Activated CD4-positive, CD25-positive, alpha-beta regulatory T cell treated with anti-CD3 and anti-CD28 coated beads, Interleukin-2, amount 50 U/mL, for 24 hours (primary cell): ENCODE measurements at regions not wholly inside any gene's neighbourhood (a gene's known extent, or its start where the extent isn't known, plus 50 kb on each side); places are given as distances from the start of the nearest gene placed in this dataset.

Experiments
- ATAC-seq, 2 donors: fragments of 150-1000 bp; cut with Tn5 transposase; one replicate each; pipeline ENCODE4 v1.10.0; 2021; ENCODE audit warnings: mild to moderate bottlenecking in 1 of 2, moderate library complexity in 1 of 2

DNA sequence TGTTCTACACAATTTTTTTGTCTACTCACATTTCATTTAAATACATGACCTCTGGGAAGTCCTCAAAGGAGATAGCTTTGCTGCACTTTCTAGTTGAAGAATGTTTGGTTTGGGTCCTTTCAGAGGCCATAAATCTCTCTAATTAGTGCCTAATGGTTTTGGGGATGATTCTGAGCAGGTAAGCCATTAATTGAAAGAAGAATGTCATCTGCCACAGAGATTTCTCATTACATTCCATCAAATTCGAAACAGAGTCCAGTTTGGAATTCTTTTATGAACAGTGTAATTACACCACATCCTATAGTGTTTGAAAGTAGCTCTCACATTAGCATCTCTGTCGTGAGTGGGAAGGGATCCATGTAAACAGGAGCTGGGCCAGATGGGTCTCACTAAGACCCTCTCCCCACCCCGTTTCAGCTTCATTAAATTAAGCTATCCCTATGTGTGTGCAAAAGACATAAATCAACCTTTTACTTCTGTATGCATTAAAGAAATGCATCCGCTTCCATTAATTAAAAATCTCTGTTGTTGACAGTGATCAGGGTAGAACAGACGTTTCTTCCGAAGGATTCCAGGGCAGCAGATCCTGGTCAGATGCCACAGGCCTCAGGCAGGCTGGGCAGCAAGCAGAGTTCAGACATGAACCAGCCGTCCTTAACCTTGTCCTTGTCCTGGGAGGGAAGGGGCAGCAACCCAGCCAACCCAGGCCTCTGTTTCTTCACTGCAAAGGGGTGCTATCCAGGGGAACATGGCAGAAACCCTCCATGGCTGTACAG lies 99.8 kb upstream of the MAP1B start:
- ATAC-seq = no peak

DNA sequence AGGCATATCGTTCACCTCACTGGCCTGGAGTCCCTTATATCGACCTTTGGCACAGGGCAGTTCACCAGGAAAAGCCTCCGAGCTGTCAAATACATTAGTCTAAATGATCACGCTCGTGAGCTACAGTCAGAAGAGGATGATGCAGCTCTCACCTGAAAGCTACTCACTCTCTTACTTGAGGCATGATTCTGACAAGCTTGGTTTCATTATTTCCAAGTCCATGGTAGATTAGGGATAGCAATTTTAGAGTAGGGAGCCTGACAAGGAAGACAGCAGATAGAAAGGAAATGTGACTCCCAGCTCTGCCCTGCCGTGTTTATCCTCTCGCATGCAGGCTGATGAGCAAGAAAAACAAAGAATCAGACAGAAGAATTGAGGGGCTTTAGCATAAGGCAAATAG lies 98.0 kb upstream of the MAP1B start:
- ATAC-seq = no peak

DNA sequence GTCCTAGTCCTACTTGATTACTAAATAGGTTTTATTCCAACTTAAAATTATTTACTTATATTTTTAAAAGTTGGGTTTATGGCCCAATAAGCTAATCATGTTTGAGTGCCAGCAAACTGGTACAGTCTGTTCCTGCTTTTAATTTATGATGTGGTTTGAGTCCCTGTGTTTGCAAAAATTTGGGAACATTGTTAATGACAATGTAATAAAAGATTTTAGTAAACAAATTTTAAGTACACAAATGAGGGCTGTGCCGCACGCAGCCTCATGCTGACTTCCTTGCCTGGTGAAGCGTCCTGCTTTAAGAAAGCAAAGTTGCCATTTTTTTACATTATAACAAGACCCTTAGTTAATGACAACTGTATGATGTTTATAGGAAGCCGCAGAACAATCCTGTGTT lies 96.8 kb upstream of the MAP1B start:
- no peak for ATAC-seq

DNA sequence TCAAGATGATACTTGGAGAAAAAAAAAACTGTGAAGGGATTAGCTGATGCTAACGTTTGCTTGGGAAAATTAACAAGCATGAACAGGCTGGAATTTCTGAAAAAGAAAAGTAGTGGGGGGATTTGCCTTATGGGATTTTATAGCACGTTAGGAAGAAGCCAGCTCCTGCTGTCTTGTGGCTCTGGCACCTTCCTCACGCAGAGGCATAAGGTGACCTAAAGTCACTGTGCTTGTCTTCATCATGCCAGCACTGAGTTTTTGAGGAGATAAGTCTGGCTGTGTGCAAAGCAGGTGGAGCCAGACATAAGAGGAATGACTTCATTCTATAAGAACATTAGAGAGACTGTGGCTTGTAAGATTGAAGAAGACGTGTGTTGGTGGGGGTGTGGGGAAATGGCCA lies 94.4 kb upstream of the MAP1B start:
- no peak for ATAC-seq

DNA sequence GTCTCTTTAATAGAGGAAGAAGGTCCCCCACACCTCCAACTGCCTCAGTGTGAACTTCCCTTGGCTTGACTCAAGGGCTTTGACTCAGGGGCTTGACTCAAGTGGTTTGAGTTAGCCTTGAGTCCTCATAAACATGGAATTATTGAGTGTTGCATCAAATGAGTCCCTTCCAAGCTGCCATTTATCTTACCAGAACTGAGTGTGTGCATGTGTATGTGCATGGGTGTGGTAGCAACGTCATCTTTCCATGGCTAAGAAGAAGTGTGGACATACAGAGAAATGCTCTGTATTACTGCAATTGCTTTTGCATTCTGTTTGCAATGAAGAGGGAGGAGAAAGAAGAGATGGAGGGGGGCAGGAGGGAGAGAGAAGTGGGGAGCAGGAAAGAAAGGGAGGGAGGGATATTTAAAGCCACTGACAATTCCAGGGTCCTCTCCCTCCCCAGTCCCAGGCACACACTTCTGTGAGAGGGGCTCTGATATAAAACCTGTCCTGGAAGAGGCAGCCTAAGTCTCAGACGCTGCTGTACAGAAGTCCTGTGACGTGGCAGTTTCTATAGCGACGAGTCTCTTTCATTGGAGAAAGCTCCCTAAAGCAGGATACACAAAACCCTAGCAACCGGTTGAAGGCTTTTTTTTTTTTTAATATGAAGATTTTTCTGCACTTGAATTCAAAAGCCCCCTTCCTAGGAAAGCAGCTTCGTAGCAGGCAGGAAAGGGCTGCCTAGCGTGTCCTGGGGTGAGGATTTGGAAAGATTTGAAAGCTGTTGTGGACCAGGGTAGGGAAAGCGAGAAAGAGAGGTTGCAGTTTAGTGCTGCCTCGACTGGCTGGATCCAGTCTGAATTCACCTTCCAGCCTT lies 93.3 kb upstream of the MAP1B start:
- ATAC-seq = no peak

DNA sequence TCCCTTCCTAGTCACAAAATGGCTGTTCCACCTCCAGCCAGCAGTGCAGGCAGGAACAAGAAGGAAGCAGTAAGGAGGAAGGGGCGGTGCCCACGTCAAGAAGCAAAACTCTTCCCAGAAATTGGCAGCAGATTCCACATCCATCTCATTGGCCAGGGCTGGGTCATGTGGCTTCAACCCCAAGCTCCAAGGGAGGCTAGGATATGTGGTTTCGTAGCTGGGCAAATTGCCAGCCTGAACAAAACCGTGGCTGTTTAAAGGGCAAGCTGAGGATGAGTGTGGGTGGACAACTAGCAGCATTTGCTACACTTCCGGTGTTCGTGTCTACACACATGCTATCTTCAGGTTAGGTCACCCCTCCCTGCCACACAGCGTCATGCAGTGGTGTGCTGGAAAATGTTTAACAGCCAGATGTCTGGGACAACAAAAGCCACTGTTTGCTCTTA lies 92.1 kb upstream of the MAP1B start:
- peak in 1 of 2 donors; percentile 27 for ATAC-seq

DNA sequence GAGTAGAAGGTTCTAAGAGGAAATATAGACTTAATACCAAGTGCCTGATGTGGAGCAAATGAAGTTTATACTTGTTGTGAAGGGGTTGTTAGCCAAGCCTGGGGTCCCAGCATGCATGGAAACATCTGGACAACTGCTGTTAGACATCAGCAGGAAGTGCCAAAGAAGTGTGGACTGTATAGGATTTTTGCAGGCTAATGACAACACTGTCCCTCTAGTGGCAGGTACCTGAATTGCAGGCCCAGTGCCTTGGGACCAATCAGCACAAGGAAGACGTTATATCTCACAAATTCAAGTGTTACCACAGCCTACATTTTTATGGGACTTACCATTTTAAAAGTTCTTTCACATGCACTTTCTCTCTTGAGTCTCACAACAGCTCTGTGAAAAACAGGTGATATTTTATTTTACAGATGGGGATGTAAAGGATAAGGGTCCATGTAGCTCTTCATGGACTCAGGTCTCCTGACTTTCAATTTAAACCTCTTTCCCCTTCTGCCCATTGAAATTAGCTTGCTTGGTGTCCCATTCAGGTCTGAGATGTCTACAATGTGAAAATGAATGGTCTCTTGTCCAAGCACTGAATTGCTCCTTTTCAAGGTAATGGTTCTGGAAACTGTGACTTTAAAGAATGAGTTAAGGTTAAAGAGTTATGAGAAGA lies 89.0 kb upstream of the MAP1B start:
- ATAC-seq = peak in 1 of 2 donors; percentile 51

DNA sequence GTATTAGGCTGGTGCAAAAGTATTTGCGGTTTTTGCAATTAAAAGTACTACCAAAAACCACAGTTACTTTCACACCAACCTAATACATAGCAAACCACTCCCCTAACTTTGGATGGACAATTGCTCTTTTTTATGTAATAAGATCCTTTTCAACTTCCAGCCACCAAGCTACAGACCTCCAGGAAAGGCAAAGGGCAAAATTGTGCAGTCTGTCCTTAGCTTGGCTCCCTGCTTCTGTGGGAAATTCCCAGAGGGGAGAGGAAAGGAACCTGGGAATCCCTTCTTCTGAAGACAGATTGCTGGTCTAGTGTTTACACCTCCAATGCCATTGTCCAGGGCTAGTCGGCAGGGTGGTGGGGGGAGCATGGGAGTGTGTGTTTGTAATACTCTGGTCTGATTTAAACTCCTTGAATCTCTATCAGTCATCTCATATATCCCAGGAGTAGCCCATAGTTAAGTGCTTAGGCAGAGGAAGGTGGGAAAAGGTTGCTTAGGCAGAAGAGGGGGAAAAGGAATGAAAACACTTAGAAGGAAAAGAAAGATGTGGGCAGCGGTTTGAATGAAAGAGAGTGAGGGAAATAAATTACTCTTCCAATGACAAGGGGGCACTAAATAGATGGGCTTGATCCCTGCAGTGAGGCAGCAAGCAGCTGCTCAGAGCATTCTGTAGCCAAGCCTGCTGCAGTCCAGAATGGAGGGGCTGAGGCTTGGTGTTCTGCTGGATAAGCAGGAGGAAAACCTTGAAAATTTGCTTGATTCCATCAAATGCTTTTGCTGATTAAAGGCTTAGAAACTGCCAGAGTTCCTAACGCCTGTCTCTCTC lies 86.9 kb upstream of the MAP1B start:
- no peak for ATAC-seq

DNA sequence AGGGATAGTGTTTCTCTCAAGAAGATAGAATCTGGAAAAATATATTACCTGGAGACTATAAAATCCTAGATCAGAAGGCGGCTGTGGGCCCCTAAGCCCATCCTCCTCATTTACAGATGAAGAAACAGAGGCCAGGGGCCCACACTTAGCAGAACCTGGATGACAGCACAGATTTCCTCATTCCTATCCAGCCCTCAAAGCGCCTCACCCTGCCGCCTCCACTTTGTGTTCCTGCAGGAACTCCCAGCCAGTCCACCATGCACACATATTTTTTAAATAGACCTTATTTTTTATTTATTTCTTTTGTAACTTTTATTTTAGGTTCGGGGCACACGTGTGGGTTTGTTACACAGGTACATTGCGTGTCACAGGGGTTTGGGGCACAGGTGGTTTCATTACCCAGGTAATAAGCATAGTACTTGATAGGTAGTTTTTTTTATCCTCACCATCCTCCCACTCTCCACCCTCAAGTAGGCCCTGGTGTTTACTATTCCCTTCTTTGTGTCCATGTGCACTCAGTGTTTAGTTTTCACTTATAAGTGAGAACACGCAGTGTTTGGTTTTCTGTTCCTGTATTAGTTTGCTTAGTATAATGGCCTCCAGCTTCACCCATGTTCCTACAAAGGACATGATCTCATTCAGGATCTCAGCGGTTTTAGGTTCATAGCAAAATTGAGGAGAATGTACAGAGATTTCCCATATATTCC lies 85.5 kb upstream of the MAP1B start:
- no peak for ATAC-seq

DNA sequence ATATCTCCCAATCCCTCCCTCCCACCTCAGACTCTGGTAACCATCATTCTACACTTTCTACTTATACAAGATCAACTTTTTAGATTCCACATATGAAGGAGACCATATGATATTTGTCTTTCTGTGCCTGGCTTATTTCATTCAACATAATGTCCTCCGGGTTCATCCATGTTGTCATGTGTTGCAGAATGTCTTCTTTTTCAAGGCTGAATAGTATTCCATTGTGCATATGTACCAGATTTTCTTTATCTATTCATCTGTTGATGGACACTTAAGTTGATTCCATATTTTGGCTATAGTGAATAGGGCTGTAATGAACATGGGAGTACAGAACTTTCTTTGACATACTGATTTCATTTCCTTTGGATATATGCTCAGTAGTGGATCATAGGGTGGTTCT lies 78.9 kb upstream of the MAP1B start:
- ATAC-seq = no peak

DNA sequence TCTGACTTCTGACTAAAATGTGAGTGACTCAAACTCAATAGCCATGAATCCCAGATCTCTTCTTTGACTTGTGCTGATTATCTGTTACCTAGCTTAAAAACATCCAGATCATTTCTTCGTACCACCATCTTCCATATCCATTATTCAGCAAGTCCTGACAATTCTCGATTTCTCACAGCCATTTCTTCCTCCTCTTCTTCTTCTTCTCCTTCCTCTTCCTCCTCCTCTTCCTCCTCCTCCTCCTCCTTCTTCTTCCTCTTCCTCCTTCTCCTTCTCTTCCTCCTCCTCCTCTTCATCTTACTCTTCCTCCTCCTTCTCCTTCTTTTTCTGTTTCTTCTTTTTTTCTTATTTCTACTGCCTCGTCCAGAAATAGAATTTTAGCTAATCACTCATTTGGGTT lies 77.0 kb upstream of the MAP1B start:
- no peak for ATAC-seq

DNA sequence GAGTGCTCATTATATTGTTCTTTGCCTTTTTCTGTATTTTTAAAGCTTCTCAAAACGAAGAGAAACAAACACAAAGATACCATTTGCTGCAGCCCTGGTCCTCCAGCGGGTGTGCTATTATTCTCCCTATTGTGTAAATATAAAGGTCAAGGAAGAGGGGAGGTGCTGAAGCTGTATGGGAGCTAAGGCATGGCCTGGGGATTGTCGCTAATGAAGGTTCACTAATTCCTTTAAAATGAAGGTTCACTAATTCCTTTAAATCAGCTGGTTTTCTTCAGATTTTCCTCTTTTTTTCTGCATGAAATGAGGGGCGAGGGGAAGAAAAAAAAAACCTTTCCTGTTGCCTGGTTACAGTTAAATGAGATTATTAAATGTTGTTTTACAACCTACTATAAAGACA lies 74.5 kb upstream of the MAP1B start:
- no peak for ATAC-seq

DNA sequence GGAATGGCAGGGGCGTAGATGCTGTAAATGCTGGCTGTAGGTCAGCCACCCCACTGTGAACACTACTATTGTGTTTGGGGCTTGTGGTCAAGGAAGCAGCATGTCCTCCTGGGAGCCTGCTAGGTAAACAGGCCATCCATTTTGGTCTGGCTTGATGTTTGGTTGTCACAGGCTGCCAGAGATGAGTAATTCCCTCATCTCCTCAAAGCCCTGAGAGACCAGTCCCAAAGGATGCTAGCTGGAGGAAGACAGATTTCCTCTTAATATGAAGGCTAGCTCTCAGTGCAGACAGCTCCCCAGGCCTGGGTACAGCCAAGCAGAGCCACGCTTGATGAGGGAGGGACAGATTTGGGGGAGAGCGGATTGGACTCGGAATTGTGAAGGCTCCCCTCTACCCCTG lies 72.5 kb upstream of the MAP1B start:
- ATAC-seq = no peak

DNA sequence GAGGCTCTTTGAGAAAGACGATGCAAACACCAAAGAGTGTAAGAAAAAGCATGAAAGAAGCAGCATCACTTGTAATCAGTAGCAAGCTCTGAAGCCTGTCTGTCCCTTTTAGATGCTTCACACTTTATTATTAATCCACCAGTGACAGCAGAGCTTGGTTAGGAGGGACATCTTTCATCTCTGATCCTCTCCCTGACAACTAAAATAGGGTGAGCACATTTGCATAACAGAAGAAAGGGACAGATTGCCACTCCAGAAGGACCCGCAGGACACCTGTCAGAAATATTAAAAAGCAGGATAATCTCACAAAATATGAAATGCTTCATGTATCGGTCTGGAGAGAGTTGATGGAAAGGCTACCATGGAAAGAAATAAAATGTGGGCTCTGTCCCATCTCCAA lies 71.4 kb upstream of the MAP1B start:
- no peak for ATAC-seq

DNA sequence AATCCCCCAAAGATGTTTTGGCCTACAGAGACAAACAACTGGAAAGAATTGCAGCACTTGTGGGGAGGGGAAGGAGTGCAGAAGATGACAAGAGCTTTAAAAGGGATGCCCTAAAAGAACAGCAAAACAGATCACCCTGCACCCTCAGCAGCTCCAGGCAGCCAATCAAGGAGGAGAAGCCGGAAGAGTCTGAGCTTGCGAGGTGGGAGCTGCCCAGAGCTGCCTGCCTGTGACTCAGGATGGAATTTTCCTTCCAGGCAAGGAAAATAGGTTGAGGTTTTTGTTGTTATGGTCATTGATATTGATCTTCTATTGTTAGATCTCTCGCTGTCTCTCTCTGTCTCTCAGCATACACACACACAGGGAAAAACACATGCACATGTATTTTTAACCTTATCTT lies 70.3 kb upstream of the MAP1B start:
- no peak for ATAC-seq

DNA sequence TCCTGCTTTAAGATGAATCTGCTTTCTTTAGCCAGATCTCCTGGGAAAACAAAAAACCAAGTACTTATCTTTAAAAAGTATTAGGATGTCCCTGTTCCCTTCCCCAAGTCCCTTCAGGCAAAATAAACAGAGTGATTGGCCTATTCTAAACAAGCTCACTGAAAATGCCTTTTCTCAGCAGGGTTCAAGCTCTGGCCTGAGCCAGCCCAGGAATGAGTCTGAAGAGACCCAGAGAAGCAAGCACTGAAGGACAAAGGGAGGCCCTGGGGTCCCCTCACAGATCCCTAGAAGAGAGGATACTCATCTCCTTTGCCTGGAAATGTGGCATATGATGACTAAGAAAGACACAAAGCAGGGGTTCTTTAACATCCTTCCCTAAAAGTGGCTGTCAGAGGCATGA lies 66.8 kb upstream of the MAP1B start:
- no peak for ATAC-seq

DNA sequence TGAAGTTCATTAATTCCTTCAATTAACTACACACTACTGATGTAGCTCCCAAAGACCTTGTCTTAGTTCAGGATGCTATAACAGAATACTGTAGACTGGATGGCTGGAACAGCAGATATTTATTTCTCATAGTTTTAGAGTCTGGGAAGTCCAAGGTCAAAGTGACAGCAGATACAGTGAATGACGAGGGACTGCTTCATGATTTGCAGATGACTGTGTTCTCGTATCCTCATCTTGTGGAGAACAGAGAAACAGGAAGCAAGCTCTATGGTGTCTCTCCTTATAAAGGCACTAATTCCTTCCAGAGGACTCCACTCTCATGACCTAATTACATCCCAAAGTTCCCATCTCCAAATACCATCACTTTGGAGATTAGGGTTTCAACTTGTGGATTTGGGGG lies 65.6 kb upstream of the MAP1B start:
- ATAC-seq = no peak

DNA sequence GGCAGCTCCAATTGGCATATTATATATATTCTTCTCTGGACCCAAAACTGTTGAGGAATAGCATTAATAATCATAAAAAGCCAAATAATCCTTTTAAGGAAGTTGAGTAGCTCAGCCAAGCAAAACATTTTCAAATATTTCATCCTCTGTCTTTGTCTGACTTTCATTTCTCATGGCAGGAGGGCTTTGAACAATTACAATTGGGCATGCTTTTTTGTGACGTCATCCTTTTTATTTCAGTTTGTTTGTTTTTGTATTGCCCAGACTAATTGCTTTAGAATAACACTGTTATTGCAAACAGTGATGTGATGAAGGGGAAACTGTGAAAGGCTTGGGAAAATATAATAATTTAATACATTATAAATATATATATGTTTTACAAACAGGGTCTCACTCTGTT lies 65.2 kb upstream of the MAP1B start:
- no peak for ATAC-seq

DNA sequence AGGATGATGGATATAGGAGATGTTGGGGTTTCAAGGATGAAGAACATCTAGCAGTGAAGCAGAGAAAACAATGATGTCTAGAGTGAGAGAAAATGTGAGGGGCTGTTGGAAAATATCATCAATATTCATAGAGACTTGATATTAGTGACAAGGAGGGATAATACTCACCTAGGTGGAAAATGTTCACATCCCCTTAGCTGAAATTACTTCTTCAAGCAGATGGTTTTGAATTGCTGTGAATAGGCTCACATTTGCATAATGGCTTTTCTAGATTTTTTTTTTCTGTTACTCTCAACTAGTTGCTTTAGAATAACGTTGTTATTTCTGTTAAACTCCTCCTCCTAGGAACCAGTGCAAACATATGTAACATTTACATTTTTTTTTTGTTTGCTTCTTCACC lies 61.6 kb upstream of the MAP1B start:
- ATAC-seq = no peak

DNA sequence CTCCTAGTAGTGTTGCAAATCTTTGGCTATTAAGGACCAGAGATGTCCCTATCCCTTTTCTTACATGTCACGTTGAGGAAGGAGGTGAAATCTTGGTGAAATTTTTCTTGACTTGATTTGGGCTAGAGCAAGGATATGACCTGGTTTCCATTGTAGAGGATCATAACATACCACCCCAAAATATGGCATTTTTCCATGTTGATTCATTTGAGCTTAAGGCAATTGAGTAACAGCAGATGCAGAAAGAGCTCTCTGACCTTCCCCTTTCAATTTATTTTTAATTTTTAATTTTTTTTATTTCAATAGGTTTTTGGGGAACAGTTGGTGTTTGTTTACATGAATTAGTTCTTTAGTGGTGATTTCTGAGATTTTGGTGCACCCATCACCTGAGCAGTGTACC lies 61.2 kb upstream of the MAP1B start:
- ATAC-seq = no peak

DNA sequence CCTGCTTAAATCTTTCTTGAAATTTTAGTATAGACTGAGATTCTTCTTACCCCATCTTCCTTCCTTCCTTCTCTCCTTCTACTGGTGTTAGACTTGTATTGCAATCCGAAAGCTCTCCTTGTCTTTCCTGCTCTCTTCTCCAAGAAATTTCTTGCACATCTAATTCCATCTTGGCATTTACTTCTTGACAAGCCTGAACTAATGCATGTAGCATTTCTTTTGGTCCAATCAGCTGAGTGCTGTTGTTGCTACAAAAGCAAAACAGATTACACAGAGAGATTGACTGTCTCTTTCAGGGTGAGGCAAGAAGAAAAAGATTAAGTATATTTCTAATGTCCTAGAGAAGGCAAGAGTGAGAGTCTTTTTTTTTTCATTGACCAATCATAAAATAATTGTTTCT lies 51.6 kb upstream of the MAP1B start:
- no peak for ATAC-seq
